OCI-LY3 (cell line): ENCODE measurements at regions not wholly inside any gene's neighbourhood (a gene's known extent, or its start where the extent isn't known, plus 50 kb on each side); places are given as distances from the start of the nearest gene placed in this dataset.

Experiments
- CTCF ChIP-seq: fragments of 200-600, 300-600 bp; sonication (generic); IDR thresholded peaks from 2 replicates; pipeline ENCODE4 v1.5.1; 2014; ENCODE audit warnings: antibody characterized with exemption, low read length, low read depth
- EZH2phosphoT487 ChIP-seq: fragments of 200-600 bp; shearing (Covaris generic); IDR thresholded peaks from 2 replicates; pipeline ENCODE4 v1.6.1; 2018; ENCODE audit warnings: antibody characterized with exemption, mixed run types, low read depth

DNA sequence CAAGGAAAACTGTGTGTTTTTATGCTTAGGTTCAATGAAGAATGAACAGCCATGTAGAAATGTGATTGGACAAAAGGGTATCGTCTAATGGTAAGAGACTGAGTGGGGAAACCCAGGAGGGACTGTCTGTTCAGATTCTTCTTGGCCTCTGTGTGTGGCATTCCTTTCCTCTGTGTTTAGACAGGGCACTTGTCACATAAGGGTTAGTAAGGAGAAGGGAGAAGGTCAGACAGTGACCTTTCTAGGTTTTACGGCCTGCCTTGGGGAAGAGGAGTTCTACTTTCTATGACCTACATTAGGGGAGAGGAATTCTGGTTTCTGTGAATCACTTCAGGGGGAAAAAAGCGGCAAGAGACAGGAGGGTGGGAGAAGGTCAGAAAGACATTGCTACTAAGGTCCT is 119.5 kb downstream of the GC start:
- TF ChIP-seq CTCF (no peak), EZH2phosphoT487 (no peak)
